ENCODE measurements at regions not wholly inside any gene's neighbourhood (a gene's known extent, or its start where the extent isn't known, plus 50 kb on each side); places are given as distances from the start of the nearest gene placed in this dataset.

GRCh38 chr13:97548138-97548537 lies 114.2 kb downstream of the RAP2A start:
- Histone ChIP-seq H3K36me3 (ENCODE audit: control insufficient read depth in 2 of 3, insufficient read depth in 3 of 3, low read length in 3 of 3) (no peaks in the 10 kb centered on the region), H3K9me3 (ENCODE audit: control insufficient read depth in 2 of 3, insufficient read depth in 1 of 3, low read length in 3 of 3) (no peaks in the 10 kb centered on the region), H3K27ac (ENCODE audit: low read depth in 2 of 2, low read length in 2 of 2) (no peak overlapping the region), H3K4me3 (ENCODE audit: low read length in 3 of 3) (no peak overlapping the region), H3K4me1 (ENCODE audit: control insufficient read depth in 2 of 3, insufficient read depth in 2 of 3, low read depth in 1 of 3, low read length in 3 of 3) (no peaks in the 10 kb centered on the region), H3K27me3 (ENCODE audit: control insufficient read depth, insufficient read depth, low read length) (no peaks in the 10 kb centered on the region), H3K9ac (ENCODE audit: low read length in 3 of 3) (no peak overlapping the region)
- intact Hi-C loops (cut with DNase I), result no loop called here
- DNase-seq (no peak), FAIRE-seq (no peak)
- TF ChIP-seq CTCF (IDR thresholded peaks at IDR 0.05; ENCODE audit: borderline replicate concordance, extremely low read depth, insufficient read depth), result no peak

- Histone ChIP-seq H3K27ac (ENCODE audit: low read depth in 2 of 2, low read length in 2 of 2) (no peak overlapping the region), H3K4me1 (ENCODE audit: control insufficient read depth in 2 of 3, insufficient read depth in 2 of 3, low read depth in 1 of 3, low read length in 3 of 3) (no peaks in the 10 kb centered on the region), H3K27me3 (ENCODE audit: control insufficient read depth, insufficient read depth, low read length) (no peaks in the 10 kb centered on the region), H3K9ac (ENCODE audit: low read length in 3 of 3) (no peak overlapping the region), H3K4me3 (ENCODE audit: low read length in 3 of 3) (no peak overlapping the region), H3K36me3 (ENCODE audit: control insufficient read depth in 2 of 3, insufficient read depth in 3 of 3, low read length in 3 of 3) (no peaks in the 10 kb centered on the region), H3K9me3 (ENCODE audit: control insufficient read depth in 2 of 3, insufficient read depth in 1 of 3, low read length in 3 of 3) (no peaks in the 10 kb centered on the region)
- intact Hi-C loops (cut with DNase I), result no loop called here
- FAIRE-seq (no peak), DNase-seq (peak in 1 of 5 donors; percentile 23)
- TF ChIP-seq CTCF (IDR thresholded peaks at IDR 0.05; ENCODE audit: borderline replicate concordance, extremely low read depth, insufficient read depth), result no peak
Measured at GRCh38 chr13:97548711-97549110, 114.7 kb downstream of the RAP2A start.

GRCh38 chr13:97549201-97549600 lies 115.2 kb downstream of the RAP2A start:
- no peak overlapping the region for H3K4me3 ChIP-seq (ENCODE audit: low read length in 3 of 3)
- no peaks in the 10 kb centered on the region for H3K36me3 ChIP-seq (ENCODE audit: control insufficient read depth in 2 of 3, insufficient read depth in 3 of 3, low read length in 3 of 3)
- H3K27ac ChIP-seq (ENCODE audit: low read depth in 2 of 2, low read length in 2 of 2), result no peak overlapping the region
- no peaks in the 10 kb centered on the region for H3K9me3 ChIP-seq (ENCODE audit: control insufficient read depth in 2 of 3, insufficient read depth in 1 of 3, low read length in 3 of 3)
- intact Hi-C loops (cut with DNase I), result no loop called here
- H3K27me3 ChIP-seq (ENCODE audit: control insufficient read depth, insufficient read depth, low read length), result no peaks in the 10 kb centered on the region
- FAIRE-seq (no peak), DNase-seq (no peak)
- TF ChIP-seq CTCF (IDR thresholded peaks at IDR 0.05; ENCODE audit: borderline replicate concordance, extremely low read depth, insufficient read depth), result no peak
- H3K9ac ChIP-seq (ENCODE audit: low read length in 3 of 3), result no peak overlapping the region
- no peaks in the 10 kb centered on the region for H3K4me1 ChIP-seq (ENCODE audit: control insufficient read depth in 2 of 3, insufficient read depth in 2 of 3, low read depth in 1 of 3, low read length in 3 of 3)

GRCh38 chr13:97554496-97554895 lies 120.5 kb downstream of the RAP2A start:
- Histone ChIP-seq H3K27ac (ENCODE audit: low read depth in 2 of 2, low read length in 2 of 2) (no peak overlapping the region), H3K9me3 (ENCODE audit: control insufficient read depth in 2 of 3, insufficient read depth in 1 of 3, low read length in 3 of 3) (no peaks in the 10 kb centered on the region), H3K4me3 (ENCODE audit: low read length in 3 of 3) (no peak overlapping the region), H3K27me3 (ENCODE audit: control insufficient read depth, insufficient read depth, low read length) (no peaks in the 10 kb centered on the region), H3K4me1 (ENCODE audit: control insufficient read depth in 2 of 3, insufficient read depth in 2 of 3, low read depth in 1 of 3, low read length in 3 of 3) (no peaks in the 10 kb centered on the region), H3K36me3 (ENCODE audit: control insufficient read depth in 2 of 3, insufficient read depth in 3 of 3, low read length in 3 of 3) (no peaks in the 10 kb centered on the region), H3K9ac (ENCODE audit: low read length in 3 of 3) (no peak overlapping the region)
- intact Hi-C loops (cut with DNase I), result no loop called here
- DNase-seq, result no peak
- TF ChIP-seq CTCF (IDR thresholded peaks at IDR 0.05; ENCODE audit: borderline replicate concordance, extremely low read depth, insufficient read depth), result no peak
- FAIRE-seq, result no peak

Data from kidney (tissue), 13 donors.